ENCODE measurements at regions not wholly inside any gene's neighbourhood (a gene's known extent, or its start where the extent isn't known, plus 50 kb on each side); places are given as distances from the start of the nearest gene placed in this dataset.
A peak's percentile ranks its signal among the peaks of the same experiment; 100 is the strongest.

DNA sequence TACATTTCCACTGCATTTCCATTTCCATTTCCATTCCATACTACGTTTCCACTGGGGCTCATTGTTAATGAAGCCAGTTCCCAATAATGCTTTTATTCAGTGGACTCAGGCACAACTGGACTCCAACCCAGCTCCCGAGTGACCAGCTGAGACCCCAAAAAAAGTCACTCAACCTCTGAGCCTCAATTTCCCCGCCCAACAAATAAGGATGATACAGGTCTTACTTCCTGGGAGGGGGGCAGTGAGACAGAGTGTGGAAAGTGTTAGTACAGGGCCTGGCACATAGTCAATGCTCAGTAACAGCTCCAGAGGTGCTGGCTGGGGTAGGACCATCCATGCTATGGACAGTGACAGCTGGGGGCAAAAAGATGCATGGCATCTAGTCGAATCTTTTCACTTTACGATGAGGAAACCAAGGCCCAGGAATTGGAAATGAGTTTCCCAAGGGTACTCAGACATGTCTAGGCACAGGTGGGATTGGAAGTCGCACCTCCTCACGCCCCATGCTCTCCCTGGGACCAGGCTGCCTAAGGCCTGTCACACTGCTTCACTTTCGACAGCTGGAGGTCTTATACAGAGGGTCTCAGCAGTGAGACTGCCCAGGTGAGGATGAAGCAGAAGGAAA, 226.5 kb downstream of the ANAPC1 start:
- Mint-ChIP-seq H3K4me3 (no peak overlapping the region), H3K9me3 (no peaks in the 10 kb centered on the region), H3K27me3 (ENCODE audit: low read depth) (peaks cover 44% of the 10 kb centered on the region), H3K36me3 (ENCODE audit: low read depth) (peaks cover 6% of the 10 kb centered on the region), H3K4me1 (ENCODE audit: low read depth) (peaks cover 31% of the 10 kb centered on the region), H3K27ac (no peak overlapping the region)

DNA sequence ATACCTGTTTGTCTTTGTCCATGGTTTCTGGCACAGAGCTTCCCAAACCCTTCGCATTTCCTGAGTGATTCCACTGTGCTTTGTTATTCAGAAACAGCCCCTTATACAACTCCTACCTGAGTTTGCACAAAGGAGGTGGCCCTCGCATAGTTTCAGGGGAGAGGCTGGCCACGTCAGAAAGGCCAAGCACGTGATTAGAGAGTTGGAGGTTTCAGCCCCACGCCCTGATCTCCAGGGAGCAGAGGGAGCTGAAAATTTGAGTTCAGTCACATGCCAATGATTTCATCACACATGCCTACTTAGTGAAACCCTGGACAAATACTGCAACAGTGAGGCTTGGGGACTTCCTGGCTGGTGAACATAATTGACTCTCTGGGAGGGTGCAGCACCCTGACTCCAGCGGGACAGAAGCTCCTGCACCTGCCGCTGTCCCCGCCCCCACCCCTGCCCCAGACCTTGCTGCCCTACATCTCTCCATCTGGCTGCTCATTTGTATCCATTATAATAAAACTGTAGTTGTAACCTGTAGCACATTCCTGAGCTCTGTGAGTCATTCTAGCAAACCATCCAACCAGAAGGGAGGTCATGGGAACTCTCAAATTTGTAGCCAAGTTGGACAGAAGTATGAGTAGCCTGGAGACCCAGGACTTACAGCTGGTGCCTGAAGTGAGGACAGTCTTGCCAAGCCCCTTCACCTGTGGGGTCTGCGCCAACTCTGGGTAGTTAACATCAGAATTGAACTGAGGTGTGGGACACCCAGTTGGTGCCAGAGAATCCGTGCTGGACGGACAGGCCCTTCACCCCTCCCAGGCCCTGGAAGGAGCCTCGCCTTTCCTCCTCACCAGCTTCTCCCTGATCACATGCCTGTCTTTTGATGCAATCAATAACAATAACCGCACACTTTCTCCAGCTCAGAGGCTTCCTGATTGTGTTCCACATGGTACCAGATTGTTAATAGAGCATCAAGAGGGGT, 224.3 kb downstream of the ANAPC1 start:
- Mint-ChIP-seq H3K27me3 (ENCODE audit: low read depth) (peaks cover 34% of the 10 kb centered on the region), H3K36me3 (ENCODE audit: low read depth) (peaks cover 6% of the 10 kb centered on the region), H3K4me3 (no peak overlapping the region), H3K27ac (no peak overlapping the region), H3K9me3 (no peaks in the 10 kb centered on the region), H3K4me1 (ENCODE audit: low read depth) (peaks cover 45% of the 10 kb centered on the region)

DNA sequence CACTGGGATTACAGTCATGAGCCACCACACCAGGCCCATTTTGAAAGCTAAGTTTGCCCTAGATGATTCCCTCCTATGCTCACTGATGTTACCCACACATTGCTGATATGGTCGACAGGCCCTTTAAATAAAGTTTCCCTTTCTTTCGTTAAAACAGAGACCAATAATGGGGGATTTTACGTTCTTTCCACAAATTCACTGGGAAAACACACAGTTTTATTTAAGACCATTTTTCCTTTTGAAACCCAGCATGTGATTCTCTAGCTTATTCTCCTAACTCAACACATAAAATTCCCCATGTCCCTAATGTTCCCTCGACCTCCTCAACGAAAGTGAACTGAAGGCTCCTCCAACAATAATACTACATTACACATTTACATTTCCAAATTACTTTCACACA, 223.2 kb downstream of the ANAPC1 start:
- Mint-ChIP-seq H3K36me3 (ENCODE audit: low read depth) (peaks cover 6% of the 10 kb centered on the region), H3K27me3 (ENCODE audit: low read depth) (peaks cover 23% of the 10 kb centered on the region), H3K27ac (no peak overlapping the region), H3K4me3 (no peak overlapping the region), H3K9me3 (no peaks in the 10 kb centered on the region), H3K4me1 (ENCODE audit: low read depth) (peaks cover 39% of the 10 kb centered on the region)

DNA sequence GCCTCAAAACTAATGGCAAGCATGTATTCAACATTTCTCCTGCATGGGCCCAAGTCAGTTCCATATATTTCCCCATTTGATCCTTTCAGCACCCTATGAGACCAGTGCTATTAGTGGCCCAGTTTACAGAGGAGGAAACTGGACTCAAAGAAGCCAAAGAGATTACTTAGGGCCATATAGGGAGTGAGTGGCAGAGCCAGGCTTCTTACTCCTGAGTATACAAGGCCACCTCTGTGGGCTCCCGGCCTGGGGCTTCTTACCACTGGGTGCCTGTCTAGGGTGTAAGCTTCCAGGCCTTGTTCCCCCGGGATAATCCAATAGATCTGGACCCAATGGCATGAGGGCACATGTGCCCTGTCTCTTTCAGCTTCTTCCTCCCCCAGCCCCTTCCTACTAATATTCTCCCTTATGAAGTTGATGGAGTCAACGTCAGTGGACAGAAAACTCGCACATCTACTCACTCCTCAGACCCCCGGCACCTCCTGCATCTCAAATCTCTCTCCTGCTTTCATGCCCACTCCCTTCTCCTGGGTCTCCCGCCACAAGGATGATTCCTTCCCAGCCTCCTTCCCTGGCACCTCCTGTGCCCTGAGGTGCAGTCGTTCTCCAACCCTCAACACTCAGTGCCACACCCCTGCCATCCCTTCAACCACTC, 222.6 kb downstream of the ANAPC1 start:
- no peak overlapping the region for H3K27ac Mint-ChIP-seq
- H3K27me3 Mint-ChIP-seq (ENCODE audit: low read depth) = peaks cover 23% of the 10 kb centered on the region
- peaks cover 6% of the 10 kb centered on the region for H3K36me3 Mint-ChIP-seq (ENCODE audit: low read depth)
- H3K4me1 Mint-ChIP-seq (ENCODE audit: low read depth) = peaks cover 39% of the 10 kb centered on the region
- H3K9me3 Mint-ChIP-seq = no peaks in the 10 kb centered on the region
- H3K4me3 Mint-ChIP-seq = no peak overlapping the region

- peaks cover 4% of the 10 kb centered on the region for H3K36me3 Mint-ChIP-seq (ENCODE audit: low read depth)
- H3K4me3 Mint-ChIP-seq = peak overlapping the region; percentile 35
- H3K9me3 Mint-ChIP-seq = no peaks in the 10 kb centered on the region
- H3K27me3 Mint-ChIP-seq (ENCODE audit: low read depth) = peaks cover 20% of the 10 kb centered on the region
- H3K4me1 Mint-ChIP-seq (ENCODE audit: low read depth) = peaks cover 34% of the 10 kb centered on the region
- peak overlapping the region; percentile 55 for H3K27ac Mint-ChIP-seq
These were observed 221.8 kb downstream of the ANAPC1 start for GRCh38 chr2:111662039-111662770.

DNA sequence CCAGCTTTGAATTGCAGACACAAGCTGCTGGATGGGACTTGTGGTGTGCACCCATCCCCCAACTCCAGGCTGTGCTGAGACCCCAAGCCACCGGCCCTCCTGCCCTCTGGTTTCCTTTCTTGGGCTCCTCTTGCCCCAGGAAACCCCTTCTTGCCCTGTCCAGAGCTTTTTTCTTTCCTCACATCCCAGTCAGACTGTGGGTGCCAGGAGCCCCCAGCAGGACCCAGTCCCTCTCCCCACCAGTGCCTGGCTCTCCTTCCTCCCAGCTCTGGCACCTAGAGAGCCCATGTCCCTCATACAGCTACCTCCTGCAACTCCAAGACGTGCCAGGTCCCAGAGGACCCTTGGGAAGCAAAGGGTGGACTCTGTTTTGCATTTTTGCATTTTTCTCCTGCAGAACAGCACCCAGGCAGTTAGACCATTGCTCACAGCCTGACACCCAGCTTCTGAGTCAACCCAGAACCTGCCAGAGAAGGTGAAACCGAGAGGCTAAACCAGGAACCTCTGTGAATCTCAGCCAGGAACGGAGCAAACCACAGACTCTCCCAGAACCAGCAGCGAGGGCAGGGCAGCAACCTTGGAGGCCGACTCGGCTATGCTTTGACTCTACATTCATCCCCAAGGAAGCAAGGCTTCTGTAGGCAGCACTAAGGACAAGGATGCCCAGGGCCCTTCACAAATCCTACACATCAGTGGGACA, 221.1 kb downstream of the ANAPC1 start:
- peak overlapping the region; percentile 70 for H3K27ac Mint-ChIP-seq
- H3K36me3 Mint-ChIP-seq (ENCODE audit: low read depth) = no peaks in the 10 kb centered on the region
- peaks cover 14% of the 10 kb centered on the region for H3K27me3 Mint-ChIP-seq (ENCODE audit: low read depth)
- peak overlapping the region; percentile 64 for H3K4me3 Mint-ChIP-seq
- no peaks in the 10 kb centered on the region for H3K9me3 Mint-ChIP-seq
- peaks cover 34% of the 10 kb centered on the region for H3K4me1 Mint-ChIP-seq (ENCODE audit: low read depth)

- peaks cover 34% of the 10 kb centered on the region for H3K4me1 Mint-ChIP-seq (ENCODE audit: low read depth)
- H3K4me3 Mint-ChIP-seq = no peak overlapping the region
These were observed 220.3 kb downstream of the ANAPC1 start for GRCh38 chr2:111663471-111664274.

GRCh38 chr2:111664275-111664850, 219.6 kb downstream of the ANAPC1 start:
- H3K27ac Mint-ChIP-seq = no peak overlapping the region
- H3K9me3 Mint-ChIP-seq = no peaks in the 10 kb centered on the region
- H3K4me1 Mint-ChIP-seq (ENCODE audit: low read depth) = peaks cover 33% of the 10 kb centered on the region
- H3K36me3 Mint-ChIP-seq (ENCODE audit: low read depth) = no peaks in the 10 kb centered on the region
- H3K4me3 Mint-ChIP-seq = no peak overlapping the region
- peaks cover 14% of the 10 kb centered on the region for H3K27me3 Mint-ChIP-seq (ENCODE audit: low read depth)

More at GRCh38 chr2:111663471-111664274, 220.3 kb downstream of the ANAPC1 start:
- H3K36me3 Mint-ChIP-seq (ENCODE audit: low read depth) = no peaks in the 10 kb centered on the region
- no peaks in the 10 kb centered on the region for H3K9me3 Mint-ChIP-seq
- peaks cover 14% of the 10 kb centered on the region for H3K27me3 Mint-ChIP-seq (ENCODE audit: low read depth)
- peak overlapping the region; percentile 2 for H3K27ac Mint-ChIP-seq

DNA sequence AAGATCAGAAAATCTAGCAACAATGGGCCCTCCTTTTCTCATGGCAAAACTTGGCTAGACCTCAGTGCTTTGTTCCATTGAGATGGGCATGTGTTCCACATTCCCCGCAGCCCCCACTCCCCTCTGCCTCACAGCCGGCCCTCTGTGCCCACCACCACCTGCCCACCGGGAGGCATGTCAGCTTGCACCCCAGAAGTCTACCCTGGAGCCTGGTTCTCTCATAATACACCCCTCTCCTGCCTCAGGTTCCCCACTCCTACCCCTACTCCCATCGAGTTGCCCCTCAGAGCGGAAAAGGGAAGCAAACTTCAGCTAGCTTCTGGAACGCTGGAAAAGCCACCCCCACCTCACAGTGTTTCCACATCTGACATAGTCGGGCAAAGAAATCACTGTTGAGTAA, 219.0 kb downstream of the ANAPC1 start:
- peaks cover 14% of the 10 kb centered on the region for H3K27me3 Mint-ChIP-seq (ENCODE audit: low read depth)
- no peaks in the 10 kb centered on the region for H3K36me3 Mint-ChIP-seq (ENCODE audit: low read depth)
- no peaks in the 10 kb centered on the region for H3K9me3 Mint-ChIP-seq
- H3K4me3 Mint-ChIP-seq = no peak overlapping the region
- H3K4me1 Mint-ChIP-seq (ENCODE audit: low read depth) = peaks cover 32% of the 10 kb centered on the region
- no peak overlapping the region for H3K27ac Mint-ChIP-seq

DNA sequence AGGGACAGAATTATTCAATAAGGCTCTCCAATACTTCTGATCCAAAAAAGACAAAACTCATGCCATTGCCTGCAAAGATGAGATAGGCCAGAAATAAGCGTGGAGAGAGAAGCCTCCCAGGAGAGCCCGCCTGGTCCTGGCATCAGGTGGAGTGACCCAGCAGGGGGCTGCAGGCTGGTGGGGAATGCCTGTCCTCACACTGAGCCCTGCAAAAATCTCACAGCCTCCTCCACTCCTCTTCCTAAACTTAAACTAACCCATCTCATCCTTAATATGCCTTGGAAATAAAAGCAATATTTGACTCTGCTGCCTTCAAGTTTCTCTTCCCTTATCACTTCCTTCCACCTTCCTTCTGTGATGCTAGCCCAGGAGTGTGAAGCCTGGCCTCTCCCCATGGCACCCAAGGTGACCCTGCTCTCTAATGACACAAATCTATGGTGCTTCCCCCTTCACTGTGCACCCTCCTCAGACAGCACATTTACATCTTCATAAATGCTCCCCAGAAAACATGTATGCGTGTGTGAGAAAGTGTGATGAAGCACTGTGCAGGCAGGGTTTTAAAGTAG, 218.4 kb downstream of the ANAPC1 start:
- no peaks in the 10 kb centered on the region for H3K9me3 Mint-ChIP-seq
- H3K36me3 Mint-ChIP-seq (ENCODE audit: low read depth) = no peaks in the 10 kb centered on the region
- peaks cover 14% of the 10 kb centered on the region for H3K27me3 Mint-ChIP-seq (ENCODE audit: low read depth)
- no peak overlapping the region for H3K27ac Mint-ChIP-seq
- H3K4me3 Mint-ChIP-seq = no peak overlapping the region
- peaks cover 32% of the 10 kb centered on the region for H3K4me1 Mint-ChIP-seq (ENCODE audit: low read depth)

DNA sequence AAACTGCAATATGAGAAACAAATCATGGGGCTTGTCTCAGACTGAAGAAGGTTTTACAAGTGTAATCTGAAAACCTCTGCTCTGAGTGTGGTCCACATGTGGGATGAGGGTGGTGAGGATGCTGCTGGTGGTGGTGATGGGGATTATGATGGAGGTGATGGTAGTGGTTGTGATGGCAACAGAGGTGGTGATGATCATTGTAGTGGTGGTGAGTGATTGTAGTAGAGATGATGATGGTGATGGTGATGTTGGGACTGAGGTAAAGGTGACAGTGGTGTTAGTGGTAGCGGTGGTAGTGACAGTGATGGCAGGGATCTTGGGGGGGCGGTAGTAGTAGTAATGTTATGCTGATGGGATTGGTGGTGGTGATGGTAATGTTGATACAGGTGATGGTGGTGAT, 217.8 kb downstream of the ANAPC1 start:
- H3K36me3 Mint-ChIP-seq (ENCODE audit: low read depth) = no peaks in the 10 kb centered on the region
- peaks cover 30% of the 10 kb centered on the region for H3K4me1 Mint-ChIP-seq (ENCODE audit: low read depth)
- H3K27me3 Mint-ChIP-seq (ENCODE audit: low read depth) = peaks cover 10% of the 10 kb centered on the region
- no peak overlapping the region for H3K27ac Mint-ChIP-seq
- no peaks in the 10 kb centered on the region for H3K9me3 Mint-ChIP-seq
- H3K4me3 Mint-ChIP-seq = no peak overlapping the region

DNA sequence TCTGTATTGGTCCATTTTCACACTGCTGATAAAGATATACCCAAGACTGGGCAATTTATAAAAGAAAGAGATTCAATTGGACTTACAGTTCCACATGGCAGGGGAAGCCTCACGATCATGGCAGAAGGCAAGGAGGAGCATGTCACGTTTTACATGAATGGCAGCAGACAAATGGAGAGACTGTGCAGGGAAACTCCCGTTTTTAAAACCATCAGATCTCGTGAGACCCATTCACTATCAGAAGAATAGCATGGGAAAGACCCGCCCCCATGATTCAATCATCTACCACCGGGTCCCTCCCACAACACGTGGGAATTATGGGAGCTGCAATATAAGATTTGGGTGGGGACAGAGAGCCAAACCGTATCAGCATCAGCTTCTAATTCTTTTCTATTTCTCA, 217.0 kb downstream of the ANAPC1 start:
- Mint-ChIP-seq H3K27me3 (ENCODE audit: low read depth) (peaks cover 6% of the 10 kb centered on the region), H3K4me1 (ENCODE audit: low read depth) (peaks cover 23% of the 10 kb centered on the region), H3K27ac (no peak overlapping the region), H3K9me3 (no peaks in the 10 kb centered on the region), H3K4me3 (no peak overlapping the region), H3K36me3 (ENCODE audit: low read depth) (no peaks in the 10 kb centered on the region)

All from T-helper 1 cell treated with Interleukin-12 subunit alpha and Interleukin-12 subunit beta and Interleukin-4 antibody, amounts not matched to agents 30 μg/mL and 1 μg/mL, for 36 hours (primary cell).